GM12878 (cell line): ENCODE measurements at regions not wholly inside any gene's neighbourhood (a gene's known extent, or its start where the extent isn't known, plus 50 kb on each side); places are given as distances from the start of the nearest gene placed in this dataset.

Experiments used
- ATAC-seq: fragments of 200-7000 bp; cut with Tn5 transposase; 3 replicates; pipeline ENCODE4 v1.9.1; 2020; ENCODE audit warnings: mild to moderate bottlenecking, moderate library complexity
- BruUV-seq: library from RNA; stranded (reverse); fragments of 400-500 nt; replicated peaks from 2 replicates; lab custom pipeline; 2021; lab: Mats Ljungman, UMichigan
- CTCF ChIA-PET: fragments of 300-600 bp; sonication (Branson Sonifier 250); formaldehyde crosslinking; extraction: SDS; loops from one replicate; lab custom pipeline; 2021; ENCODE audit warnings: inconsistent platforms; lab: Yijun Ruan, JAX
- POLR2A ChIA-PET: fragments of 350-600 bp; formaldehyde crosslinking; extraction: SDS; loops from one replicate; lab custom pipeline; 2021; ENCODE audit warnings: inconsistent platforms; lab: Charles Lee
- RAD21 ChIA-PET: fragments of 300-600 bp; sonication (Branson Sonifier 250); formaldehyde crosslinking; loops from one replicate; lab custom pipeline; 2023; ENCODE audit warnings: antibody characterized with exemption; ENCODE audit not compliant: unreplicated experiment; lab: Charles Lee
- SMC1A ChIA-PET: fragments of 300-600 bp; sonication (Branson Sonifier 250); formaldehyde crosslinking; loops from one replicate; lab custom pipeline; 2023; ENCODE audit not compliant: unreplicated experiment, uncharacterized antibody; lab: Charles Lee
- DNase-seq: peaks from one replicate; pipeline ENCODE4 v3.0.0-alpha.2; 2011; ENCODE audit warnings: low read depth, low spot score
- FAIRE-seq: peaks from 3 replicates; lab custom pipeline; 2011; peaks lifted over from hg19 to GRCh38; lab: Jason Lieb, UNC
- H2AFZ ChIP-seq: 2 replicates; pipeline ENCODE4 v1.6.0; 2011; ENCODE audit warnings: low read depth, low read length, control low read depth; ENCODE audit not compliant: control insufficient read depth
- H3K27ac ChIP-seq: 2 replicates; pipeline ENCODE4 v1.5.1; 2011; ENCODE audit warnings: control low read depth; ENCODE audit not compliant: control insufficient read depth, insufficient read depth
- H3K27me3 ChIP-seq, 2 experiments: replicated peaks in 1 of 2; 2 replicates each; pipeline versions ENCODE4 v1.6.0 to v1.6.1; 2011; ENCODE audit warnings: low read length in 1 of 2; ENCODE audit not compliant: control insufficient read depth in 2 of 2, insufficient read depth in 2 of 2
- H3K36me3 ChIP-seq, 2 experiments: 2 replicates each; pipeline ENCODE4 v1.5.1; 2011; ENCODE audit warnings: low read length in 1 of 2; ENCODE audit not compliant: control insufficient read depth in 2 of 2, insufficient read depth in 2 of 2
- H3K4me1 ChIP-seq: 2 replicates; pipeline ENCODE4 v1.6.1; 2011; ENCODE audit warnings: mild to moderate bottlenecking, low read length, moderate library complexity, mixed read lengths; ENCODE audit not compliant: control insufficient read depth, insufficient read depth
- H3K4me2 ChIP-seq: 2 replicates; pipeline ENCODE4 v1.6.0; 2011; ENCODE audit warnings: control low read depth; ENCODE audit not compliant: control insufficient read depth, insufficient read depth
- H3K4me3 ChIP-seq: fragments of 200-600 bp; sonication (generic); 2 replicates; pipeline ENCODE4 v1.5.1; 2016
- H3K79me2 ChIP-seq: 2 replicates; pipeline ENCODE4 v1.6.0; 2011; ENCODE audit warnings: low read length; ENCODE audit not compliant: control insufficient read depth, insufficient read depth
- H3K9ac ChIP-seq: 2 replicates; pipeline ENCODE4 v1.8.0; 2011; ENCODE audit warnings: low read length, control low read depth, mixed read lengths; ENCODE audit not compliant: control insufficient read depth, insufficient read depth
- H3K9me3 ChIP-seq: replicated peaks from 3 replicates; pipeline ENCODE4 v1.5.1; 2011; ENCODE audit warnings: mild to moderate bottlenecking, low read length; ENCODE audit not compliant: control insufficient read depth, insufficient read depth
- H4K20me1 ChIP-seq: 2 replicates; pipeline ENCODE4 v1.6.0; 2011; ENCODE audit not compliant: control insufficient read depth, insufficient read depth
- ATF3 ChIP-seq: IDR thresholded peaks from 2 replicates; pipeline ENCODE4 v1.6.1; 2011; ENCODE audit warnings: low read depth, mild to moderate bottlenecking, low read length, moderate library complexity, borderline replicate concordance; ENCODE audit errors: extremely low read depth
- ATF7 ChIP-seq: fragments of 450-650 bp; IDR thresholded peaks from 2 replicates; pipeline ENCODE4 v1.6.1; 2016; ENCODE audit warnings: low read depth, mild to moderate bottlenecking
- BACH1 ChIP-seq: fragments of 450-650 bp; IDR thresholded peaks from 2 replicates; pipeline ENCODE4 v1.6.1; 2017; ENCODE audit warnings: mild to moderate bottlenecking, borderline replicate concordance
- FOXK2 ChIP-seq: fragments of 450-650 bp; IDR thresholded peaks from 2 replicates; pipeline ENCODE4 v1.6.1; 2017; ENCODE audit warnings: mild to moderate bottlenecking, moderate library complexity
- FOXM1 ChIP-seq: IDR thresholded peaks from 2 replicates; pipeline ENCODE4 v1.6.1; 2012; ENCODE audit warnings: low read depth, mild to moderate bottlenecking, inconsistent platforms, low read length, moderate library complexity
- GABPA ChIP-seq: IDR thresholded peaks from 2 replicates; pipeline ENCODE4 v1.6.1; 2014; ENCODE audit warnings: antibody characterized with exemption, low read depth, mild to moderate bottlenecking, inconsistent platforms
- IRF4 ChIP-seq: IDR thresholded peaks from 2 replicates; pipeline ENCODE4 v1.6.1; 2011; ENCODE audit warnings: low read depth, low read length
- NFIC ChIP-seq: IDR thresholded peaks from 2 replicates; pipeline ENCODE4 v1.6.1; 2012; ENCODE audit warnings: low read depth, mild to moderate bottlenecking, inconsistent platforms, low read length, moderate library complexity
- NFXL1 ChIP-seq: fragments of 450-650 bp; IDR thresholded peaks from 2 replicates; pipeline ENCODE4 v1.6.1; 2017; ENCODE audit warnings: antibody characterized with exemption, mild to moderate bottlenecking, borderline replicate concordance
- SPI1 ChIP-seq: IDR thresholded peaks from 2 replicates; pipeline ENCODE4 v1.6.1; 2011; ENCODE audit warnings: low read depth, mild to moderate bottlenecking, low read length, moderate library complexity, borderline replicate concordance; ENCODE audit not compliant: insufficient read depth
- SREBF2 ChIP-seq: IDR thresholded peaks from 2 replicates; pipeline ENCODE4 v1.6.1; 2012; ENCODE audit warnings: mild to moderate bottlenecking, low read length
- ZNF622 ChIP-seq: fragments of 450-650 bp; IDR thresholded peaks from 2 replicates; pipeline ENCODE4 v1.6.1; 2017; ENCODE audit warnings: mild to moderate bottlenecking, inconsistent platforms
- ZNF687 ChIP-seq: fragments of 450-650 bp; IDR thresholded peaks from 2 replicates; pipeline ENCODE4 v1.6.1; 2017; ENCODE audit warnings: mild to moderate bottlenecking, moderate library complexity
- WGBS: methylation state at CpG from one replicate; pipeline ENCODE4 v1.1.6; 2016; ENCODE audit warnings: low lambda C conversion rate; ENCODE audit not compliant: insufficient replicate concordance, insufficient coverage; ENCODE audit errors: missing lambda C conversion rate; 5-methylcytosine and 5-hydroxymethylcytosine counted together
- in situ Hi-C: fragments of 300-500 bp; cut with MboI; formaldehyde crosslinking; loops from 9 replicates; pipeline ENCODE4 v1.14.3; 2018; ENCODE audit warnings: mixed read lengths
- intact Hi-C: fragments of 100-400 bp; cut with micrococcal nuclease; formaldehyde crosslinking; loops from one replicate; pipeline ENCODE4 v1.14.2; 2022; ENCODE audit not compliant: unreplicated experiment
- TF ChIP-seq, protein P1 (sequence below): IDR thresholded peaks from 2 replicates; pipeline ENCODE4 v1.6.1; 2011; ENCODE audit warnings: borderline replicate concordance, low read depth, mild to moderate bottlenecking, moderate library complexity, low read length; ENCODE audit not compliant: insufficient read depth, poor library complexity, severe bottlenecking
- TF ChIP-seq, protein P2 (sequence below): fragments of 450-650 bp; IDR thresholded peaks from 2 replicates; pipeline ENCODE4 v1.6.1; 2016; ENCODE audit warnings: mild to moderate bottlenecking

- CTCF ChIA-PET: no interaction called here
- no peaks in the 10 kb centered on the region for H3K79me2 ChIP-seq
- TF ChIP-seq, protein P1, sequence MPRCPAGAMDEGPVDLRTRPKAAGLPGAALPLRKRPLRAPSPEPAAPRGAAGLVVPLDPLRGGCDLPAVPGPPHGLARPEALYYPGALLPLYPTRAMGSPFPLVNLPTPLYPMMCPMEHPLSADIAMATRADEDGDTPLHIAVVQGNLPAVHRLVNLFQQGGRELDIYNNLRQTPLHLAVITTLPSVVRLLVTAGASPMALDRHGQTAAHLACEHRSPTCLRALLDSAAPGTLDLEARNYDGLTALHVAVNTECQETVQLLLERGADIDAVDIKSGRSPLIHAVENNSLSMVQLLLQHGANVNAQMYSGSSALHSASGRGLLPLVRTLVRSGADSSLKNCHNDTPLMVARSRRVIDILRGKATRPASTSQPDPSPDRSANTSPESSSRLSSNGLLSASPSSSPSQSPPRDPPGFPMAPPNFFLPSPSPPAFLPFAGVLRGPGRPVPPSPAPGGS: no peak
- TF ChIP-seq ZNF622 (no peak), FOXK2 (no peak), GABPA (no peak), ATF3 (no peak), NFIC (no peak), FOXM1 (no peak), SPI1 (no peak), ATF7 (no peak), SREBF2 (no peak), NFXL1 (no peak), ZNF687 (no peak), IRF4 (no peak), BACH1 (no peak)
- TF ChIP-seq, protein P2, sequence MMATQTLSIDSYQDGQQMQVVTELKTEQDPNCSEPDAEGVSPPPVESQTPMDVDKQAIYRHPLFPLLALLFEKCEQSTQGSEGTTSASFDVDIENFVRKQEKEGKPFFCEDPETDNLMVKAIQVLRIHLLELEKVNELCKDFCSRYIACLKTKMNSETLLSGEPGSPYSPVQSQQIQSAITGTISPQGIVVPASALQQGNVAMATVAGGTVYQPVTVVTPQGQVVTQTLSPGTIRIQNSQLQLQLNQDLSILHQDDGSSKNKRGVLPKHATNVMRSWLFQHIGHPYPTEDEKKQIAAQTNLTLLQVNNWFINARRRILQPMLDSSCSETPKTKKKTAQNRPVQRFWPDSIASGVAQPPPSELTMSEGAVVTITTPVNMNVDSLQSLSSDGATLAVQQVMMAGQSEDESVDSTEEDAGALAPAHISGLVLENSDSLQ: no peak
- POLR2A ChIA-PET: no interaction called here
- no peak overlapping the region for H3K27ac ChIP-seq
- in situ Hi-C loops (no loop called here), intact Hi-C loops (no loop called here)
- H3K4me1 ChIP-seq: no peaks in the 10 kb centered on the region
- no peaks in the 10 kb centered on the region for H3K27me3 ChIP-seq
- DNase-seq (no peak), ATAC-seq (no peak), FAIRE-seq (no peak)
- no peaks in the 10 kb centered on the region for H4K20me1 ChIP-seq
- H3K36me3 ChIP-seq: no peaks in the 10 kb centered on the region
- RAD21 ChIA-PET: no interaction called here
- WGBS: 8% methylated on average over 2 of the region's 2 CpGs
- no TSS peak for BruUV-seq
- H3K9ac ChIP-seq: no peak overlapping the region
- SMC1A ChIA-PET: no interaction called here
- no peak overlapping the region for H3K4me3 ChIP-seq
- no peak overlapping the region for H3K4me2 ChIP-seq
- no peaks in the 10 kb centered on the region for H3K9me3 ChIP-seq
- no peak overlapping the region for H2AFZ ChIP-seq
Measured at GRCh38 chr5:17748201-17748600, 113.9 kb downstream of the TAF11L14 start.
